Liver (tissue), 8 donors: ENCODE measurements at regions not wholly inside any gene's neighbourhood (a gene's known extent, or its start where the extent isn't known, plus 50 kb on each side); places are given as distances from the start of the nearest gene placed in this dataset.

ENCODE experiments used
- DNase-seq: peaks from one replicate; pipeline ENCODE4 v3.0.0-alpha.2; 2017; ENCODE audit warnings: low spot score
- H3K27ac ChIP-seq, 2 donors: one replicate each; pipeline ENCODE4 v1.7.0; 2013; ENCODE audit warnings: inconsistent platforms in 2 of 2, low read length in 2 of 2, control low read depth in 1 of 2, low read depth in 1 of 2, mild to moderate bottlenecking in 1 of 2
- H3K27me3 ChIP-seq, 4 donors: one replicate each; pipeline versions ENCODE4 v1.6.1 to v1.7.0; 2013; ENCODE audit warnings: low read length in 3 of 4, inconsistent platforms in 1 of 4, mild to moderate bottlenecking in 1 of 4, moderate library complexity in 1 of 4; ENCODE audit not compliant: control insufficient read depth in 4 of 4, insufficient read depth in 4 of 4
- H3K36me3 ChIP-seq, 4 donors: one replicate each; pipeline versions ENCODE4 v1.6.1 to v1.7.0; 2013; ENCODE audit warnings: low read length in 3 of 4, mild to moderate bottlenecking in 3 of 4, low read depth in 1 of 4, moderate library complexity in 1 of 4; ENCODE audit not compliant: control insufficient read depth in 4 of 4, insufficient read depth in 3 of 4
- H3K4me1 ChIP-seq, 4 donors: one replicate each; pipeline versions ENCODE4 v1.6.1 to v1.7.0; 2013; ENCODE audit warnings: low read length in 3 of 4, mild to moderate bottlenecking in 3 of 4, moderate library complexity in 1 of 4; ENCODE audit not compliant: control insufficient read depth in 4 of 4, insufficient read depth in 4 of 4
- H3K4me3 ChIP-seq, 3 donors: one replicate each; pipeline versions ENCODE4 v1.6.1 to v1.7.0; 2013; ENCODE audit warnings: low read length in 3 of 3, control low read depth in 1 of 3, low read depth in 1 of 3, mild to moderate bottlenecking in 1 of 3
- H3K9ac ChIP-seq, 2 donors: one replicate each; pipeline ENCODE4 v1.7.0; 2013; ENCODE audit warnings: low read length in 2 of 2, mild to moderate bottlenecking in 2 of 2, moderate library complexity in 2 of 2, control low read depth in 1 of 2, low read depth in 1 of 2
- H3K9me3 ChIP-seq, 4 donors: one replicate each; pipeline versions ENCODE4 v1.6.1 to v1.7.0; 2013; ENCODE audit warnings: low read length in 3 of 4; ENCODE audit not compliant: control insufficient read depth in 4 of 4
- EGR1 ChIP-seq, 2 donors: IDR thresholded peaks; 2 replicates each; pipeline ENCODE4 v1.6.1; 2016 to 2018; ENCODE audit warnings: antibody characterized with exemption in 2 of 2, low read depth in 2 of 2
- FOXA1 ChIP-seq: IDR thresholded peaks from 2 replicates; pipeline ENCODE4 v1.6.1; 2016; ENCODE audit warnings: antibody characterized with exemption
- FOXA2 ChIP-seq: IDR thresholded peaks from 2 replicates; pipeline ENCODE4 v1.6.1; 2016; ENCODE audit warnings: antibody characterized with exemption
- GABPA ChIP-seq, 2 donors: IDR thresholded peaks in 1 of 2; conservative IDR thresholded peaks in 1 of 2; 2 replicates each; pipeline ENCODE4 v1.6.1; 2016; ENCODE audit warnings: antibody characterized with exemption in 2 of 2, mild to moderate bottlenecking in 1 of 2, moderate library complexity in 1 of 2
- HNF4A ChIP-seq, 2 donors: conservative IDR thresholded peaks; 2 replicates each; pipeline ENCODE4 v1.6.1; 2016; ENCODE audit warnings: antibody characterized with exemption in 2 of 2, mild to moderate bottlenecking in 2 of 2
- HNF4G ChIP-seq: IDR thresholded peaks from 2 replicates; pipeline ENCODE4 v1.6.1; 2016; ENCODE audit warnings: antibody characterized with exemption
- JUND ChIP-seq, 2 donors: IDR thresholded peaks; 2 replicates each; pipeline ENCODE4 v1.6.1; 2016; ENCODE audit warnings: antibody characterized with exemption in 2 of 2
- NR2F2 ChIP-seq: IDR thresholded peaks from 2 replicates; pipeline ENCODE4 v1.6.1; 2016; ENCODE audit warnings: antibody characterized with exemption
- RXRA ChIP-seq, 2 donors: IDR thresholded peaks; 2 replicates each; pipeline ENCODE4 v1.6.1; 2017 to 2018; ENCODE audit warnings: antibody characterized with exemption in 2 of 2, mild to moderate bottlenecking in 1 of 2
- SP1 ChIP-seq: IDR thresholded peaks from 2 replicates; pipeline ENCODE4 v1.6.1; 2018; ENCODE audit warnings: antibody characterized with exemption, mild to moderate bottlenecking
- TAF1 ChIP-seq: conservative IDR thresholded peaks from 2 replicates; pipeline ENCODE4 v1.6.1; 2016; ENCODE audit warnings: antibody characterized with exemption, mild to moderate bottlenecking
- whole genome bisulfite sequencing: extraction: QIAGEN DNeasy Blood & Tissue Kit; methylation state at CpG from one replicate; pipeline ENCODE4 v1.1.7; 2013; 5-methylcytosine and 5-hydroxymethylcytosine counted together
- TF ChIP-seq, protein P1 (sequence below): IDR thresholded peaks from 2 replicates; pipeline ENCODE4 v1.6.1; 2016; ENCODE audit warnings: antibody characterized with exemption
- TF ChIP-seq, protein P2 (sequence below): fragments of 150-350 bp; IDR thresholded peaks from 2 replicates; pipeline ENCODE4 v1.5.1; 2017; ENCODE audit warnings: improper control_type of control experiment, low read depth, low read length; ENCODE audit not compliant: missing input control
- TF ChIP-seq, protein P3 (sequence below): IDR thresholded peaks from 2 replicates; pipeline ENCODE4 v1.6.1; 2016; ENCODE audit warnings: antibody characterized with exemption
- TF ChIP-seq, protein P4 (sequence below): IDR thresholded peaks from 2 replicates; pipeline ENCODE4 v1.6.1; 2016; ENCODE audit warnings: antibody characterized with exemption, mild to moderate bottlenecking
- donor health status: healthy.
- donor health status: healthy.
- donor health status: healthy.
- donor health status: healthy.
- donor health status: healthy.

- Histone ChIP-seq H3K27me3 (peaks cover 8 to 38% (median 22%) of the 10 kb centered on the region in 4 donors), H3K4me1 (peaks cover 0 to 7% (median under 1%) of the 10 kb centered on the region in 4 donors), H3K9me3 (no peaks in the 10 kb centered on the region), H3K36me3 (no peaks in the 10 kb centered on the region), H3K27ac (no peak overlapping the region), H3K9ac (no peak overlapping the region), H3K4me3 (no peak overlapping the region)
- WGBS: 4% methylated on average over 20 of the region's 20 CpGs
- DNase-seq: no peak
- no peak for TF ChIP-seq HNF4A (conservative IDR thresholded peaks at IDR 0.05)
Observed at GRCh38 chr10:100655326-100655759, 90.0 kb upstream of the PAX2 start.

GRCh38 chr10:100655760-100656421 is 89.5 kb upstream of the PAX2 start:
- no peak overlapping the region for H3K9ac ChIP-seq
- H3K9me3 ChIP-seq: no peaks in the 10 kb centered on the region
- TF ChIP-seq FOXA1: no peak
- TF ChIP-seq NR2F2: no peak
- TF ChIP-seq, protein P1, sequence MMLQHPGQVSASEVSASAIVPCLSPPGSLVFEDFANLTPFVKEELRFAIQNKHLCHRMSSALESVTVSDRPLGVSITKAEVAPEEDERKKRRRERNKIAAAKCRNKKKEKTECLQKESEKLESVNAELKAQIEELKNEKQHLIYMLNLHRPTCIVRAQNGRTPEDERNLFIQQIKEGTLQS: no peak
- TF ChIP-seq, protein P2, sequence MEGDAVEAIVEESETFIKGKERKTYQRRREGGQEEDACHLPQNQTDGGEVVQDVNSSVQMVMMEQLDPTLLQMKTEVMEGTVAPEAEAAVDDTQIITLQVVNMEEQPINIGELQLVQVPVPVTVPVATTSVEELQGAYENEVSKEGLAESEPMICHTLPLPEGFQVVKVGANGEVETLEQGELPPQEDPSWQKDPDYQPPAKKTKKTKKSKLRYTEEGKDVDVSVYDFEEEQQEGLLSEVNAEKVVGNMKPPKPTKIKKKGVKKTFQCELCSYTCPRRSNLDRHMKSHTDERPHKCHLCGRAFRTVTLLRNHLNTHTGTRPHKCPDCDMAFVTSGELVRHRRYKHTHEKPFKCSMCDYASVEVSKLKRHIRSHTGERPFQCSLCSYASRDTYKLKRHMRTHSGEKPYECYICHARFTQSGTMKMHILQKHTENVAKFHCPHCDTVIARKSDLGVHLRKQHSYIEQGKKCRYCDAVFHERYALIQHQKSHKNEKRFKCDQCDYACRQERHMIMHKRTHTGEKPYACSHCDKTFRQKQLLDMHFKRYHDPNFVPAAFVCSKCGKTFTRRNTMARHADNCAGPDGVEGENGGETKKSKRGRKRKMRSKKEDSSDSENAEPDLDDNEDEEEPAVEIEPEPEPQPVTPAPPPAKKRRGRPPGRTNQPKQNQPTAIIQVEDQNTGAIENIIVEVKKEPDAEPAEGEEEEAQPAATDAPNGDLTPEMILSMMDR: no peak
- TF ChIP-seq EGR1 (IDR thresholded peaks at IDR 0.05; ENCODE audit: low read depth in 2 of 2): no peak
- no peak for TF ChIP-seq GABPA (IDR thresholded peaks at IDR 0.05 in 1 of 2, conservative IDR thresholded peaks at IDR 0.05 in 1 of 2)
- no peak for TF ChIP-seq TAF1
- no peak for TF ChIP-seq JUND (IDR thresholded peaks at IDR 0.05)
- TF ChIP-seq, protein P3, sequence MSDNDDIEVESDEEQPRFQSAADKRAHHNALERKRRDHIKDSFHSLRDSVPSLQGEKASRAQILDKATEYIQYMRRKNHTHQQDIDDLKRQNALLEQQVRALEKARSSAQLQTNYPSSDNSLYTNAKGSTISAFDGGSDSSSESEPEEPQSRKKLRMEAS: no peak
- no peak for TF ChIP-seq RXRA (IDR thresholded peaks at IDR 0.05)
- TF ChIP-seq, protein P4, sequence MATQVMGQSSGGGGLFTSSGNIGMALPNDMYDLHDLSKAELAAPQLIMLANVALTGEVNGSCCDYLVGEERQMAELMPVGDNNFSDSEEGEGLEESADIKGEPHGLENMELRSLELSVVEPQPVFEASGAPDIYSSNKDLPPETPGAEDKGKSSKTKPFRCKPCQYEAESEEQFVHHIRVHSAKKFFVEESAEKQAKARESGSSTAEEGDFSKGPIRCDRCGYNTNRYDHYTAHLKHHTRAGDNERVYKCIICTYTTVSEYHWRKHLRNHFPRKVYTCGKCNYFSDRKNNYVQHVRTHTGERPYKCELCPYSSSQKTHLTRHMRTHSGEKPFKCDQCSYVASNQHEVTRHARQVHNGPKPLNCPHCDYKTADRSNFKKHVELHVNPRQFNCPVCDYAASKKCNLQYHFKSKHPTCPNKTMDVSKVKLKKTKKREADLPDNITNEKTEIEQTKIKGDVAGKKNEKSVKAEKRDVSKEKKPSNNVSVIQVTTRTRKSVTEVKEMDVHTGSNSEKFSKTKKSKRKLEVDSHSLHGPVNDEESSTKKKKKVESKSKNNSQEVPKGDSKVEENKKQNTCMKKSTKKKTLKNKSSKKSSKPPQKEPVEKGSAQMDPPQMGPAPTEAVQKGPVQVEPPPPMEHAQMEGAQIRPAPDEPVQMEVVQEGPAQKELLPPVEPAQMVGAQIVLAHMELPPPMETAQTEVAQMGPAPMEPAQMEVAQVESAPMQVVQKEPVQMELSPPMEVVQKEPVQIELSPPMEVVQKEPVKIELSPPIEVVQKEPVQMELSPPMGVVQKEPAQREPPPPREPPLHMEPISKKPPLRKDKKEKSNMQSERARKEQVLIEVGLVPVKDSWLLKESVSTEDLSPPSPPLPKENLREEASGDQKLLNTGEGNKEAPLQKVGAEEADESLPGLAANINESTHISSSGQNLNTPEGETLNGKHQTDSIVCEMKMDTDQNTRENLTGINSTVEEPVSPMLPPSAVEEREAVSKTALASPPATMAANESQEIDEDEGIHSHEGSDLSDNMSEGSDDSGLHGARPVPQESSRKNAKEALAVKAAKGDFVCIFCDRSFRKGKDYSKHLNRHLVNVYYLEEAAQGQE: no peak
- no peak for TF ChIP-seq SP1
- no peak for TF ChIP-seq FOXA2
- no peak for TF ChIP-seq HNF4A (conservative IDR thresholded peaks at IDR 0.05)
- TF ChIP-seq HNF4G: no peak
- WGBS: 3% methylated on average over 45 of the region's 45 CpGs
- DNase-seq: no peak
- H3K27ac ChIP-seq: no peak overlapping the region
- H3K4me1 ChIP-seq: peaks cover 0 to 7% (median under 1%) of the 10 kb centered on the region in 4 donors
- H3K27me3 ChIP-seq: peaks cover 8 to 39% (median 23%) of the 10 kb centered on the region in 4 donors
- H3K36me3 ChIP-seq: no peaks in the 10 kb centered on the region
- H3K4me3 ChIP-seq: peak overlapping the region in 1 of 3 donors; percentile 24
